Cardiac muscle cell (in vitro differentiated cells and primary cell): ENCODE measurements at regions not wholly inside any gene's neighbourhood (a gene's known extent, or its start where the extent isn't known, plus 50 kb on each side); places are given as distances from the start of the nearest gene placed in this dataset.

Experiments
- DNase-seq, 2 donors: peaks; one replicate each; pipeline versions ENCODE4 v3.0.0 to v3.0.0-alpha.2; 2010 to 2017; ENCODE audit warnings: low read depth in 1 of 2, low spot score in 1 of 2
- H3K27ac ChIP-seq: fragments of 200-600 bp; sonication (generic); 2 replicates; pipeline ENCODE4 v1.5.1; 2016
- H3K27me3 ChIP-seq: fragments of 200-600 bp; sonication (generic); 2 replicates; pipeline ENCODE4 v1.6.0; 2016; ENCODE audit warnings: control low read depth
- H3K36me3 ChIP-seq: fragments of 200-600 bp; sonication (generic); 2 replicates; pipeline ENCODE4 v1.5.1; 2016; ENCODE audit warnings: control low read depth
- H3K4me1 ChIP-seq: fragments of 200-600 bp; sonication (generic); 2 replicates; pipeline ENCODE4 v1.8.1; 2017; ENCODE audit warnings: low read depth, mild to moderate bottlenecking, mixed run types
- H3K4me3 ChIP-seq: fragments of 200-600 bp; sonication (generic); 2 replicates; pipeline ENCODE4 v1.5.1; 2016; ENCODE audit warnings: mild to moderate bottlenecking
- H3K9me3 ChIP-seq: fragments of 200-600 bp; sonication (generic); 2 replicates; pipeline ENCODE4 v1.5.1; 2017; ENCODE audit warnings: low read depth, mild to moderate bottlenecking, control low read depth
- TF ChIP-seq, protein P1 (sequence below): IDR thresholded peaks from 2 replicates; pipeline ENCODE4 v1.5.1; 2012; ENCODE audit warnings: low read depth, mild to moderate bottlenecking, low read length

DNA sequence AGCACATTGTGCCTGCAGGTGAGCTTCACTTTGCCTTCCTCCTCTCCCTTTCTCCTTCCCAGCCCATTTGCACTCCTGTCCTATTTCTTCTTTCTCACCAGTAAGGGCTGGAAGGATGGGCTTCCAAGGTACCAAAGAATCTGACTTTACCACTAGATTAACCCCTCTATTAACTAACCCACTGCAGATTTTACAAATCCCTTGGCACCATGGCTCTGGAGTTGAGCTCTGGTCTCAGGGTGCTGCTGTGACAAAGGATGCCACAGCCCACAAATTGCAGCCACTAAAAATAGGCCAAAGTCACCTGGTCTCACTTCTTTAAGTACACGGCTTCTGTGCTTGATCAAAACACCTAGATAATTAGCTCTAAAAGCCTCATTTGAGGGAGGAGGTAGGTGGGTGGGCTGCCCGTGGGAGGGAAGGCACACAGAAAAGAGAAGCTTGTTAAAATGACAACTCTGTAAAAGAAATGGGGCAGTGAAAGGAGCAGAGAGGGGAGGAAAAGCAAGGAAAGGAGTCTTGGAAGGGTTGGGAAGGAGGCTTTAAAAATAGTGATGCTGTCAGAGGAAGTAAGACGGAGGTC is 327.4 kb downstream of the DRD1 start:
- Histone ChIP-seq H3K36me3 (no peaks in the 10 kb centered on the region), H3K4me1 (peaks cover 4% of the 10 kb centered on the region), H3K27ac (no peak overlapping the region), H3K9me3 (no peaks in the 10 kb centered on the region), H3K4me3 (no peak overlapping the region), H3K27me3 (no peaks in the 10 kb centered on the region)
- DNase-seq, result no peak
- TF ChIP-seq, protein P1, sequence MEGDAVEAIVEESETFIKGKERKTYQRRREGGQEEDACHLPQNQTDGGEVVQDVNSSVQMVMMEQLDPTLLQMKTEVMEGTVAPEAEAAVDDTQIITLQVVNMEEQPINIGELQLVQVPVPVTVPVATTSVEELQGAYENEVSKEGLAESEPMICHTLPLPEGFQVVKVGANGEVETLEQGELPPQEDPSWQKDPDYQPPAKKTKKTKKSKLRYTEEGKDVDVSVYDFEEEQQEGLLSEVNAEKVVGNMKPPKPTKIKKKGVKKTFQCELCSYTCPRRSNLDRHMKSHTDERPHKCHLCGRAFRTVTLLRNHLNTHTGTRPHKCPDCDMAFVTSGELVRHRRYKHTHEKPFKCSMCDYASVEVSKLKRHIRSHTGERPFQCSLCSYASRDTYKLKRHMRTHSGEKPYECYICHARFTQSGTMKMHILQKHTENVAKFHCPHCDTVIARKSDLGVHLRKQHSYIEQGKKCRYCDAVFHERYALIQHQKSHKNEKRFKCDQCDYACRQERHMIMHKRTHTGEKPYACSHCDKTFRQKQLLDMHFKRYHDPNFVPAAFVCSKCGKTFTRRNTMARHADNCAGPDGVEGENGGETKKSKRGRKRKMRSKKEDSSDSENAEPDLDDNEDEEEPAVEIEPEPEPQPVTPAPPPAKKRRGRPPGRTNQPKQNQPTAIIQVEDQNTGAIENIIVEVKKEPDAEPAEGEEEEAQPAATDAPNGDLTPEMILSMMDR, result no peak

DNA sequence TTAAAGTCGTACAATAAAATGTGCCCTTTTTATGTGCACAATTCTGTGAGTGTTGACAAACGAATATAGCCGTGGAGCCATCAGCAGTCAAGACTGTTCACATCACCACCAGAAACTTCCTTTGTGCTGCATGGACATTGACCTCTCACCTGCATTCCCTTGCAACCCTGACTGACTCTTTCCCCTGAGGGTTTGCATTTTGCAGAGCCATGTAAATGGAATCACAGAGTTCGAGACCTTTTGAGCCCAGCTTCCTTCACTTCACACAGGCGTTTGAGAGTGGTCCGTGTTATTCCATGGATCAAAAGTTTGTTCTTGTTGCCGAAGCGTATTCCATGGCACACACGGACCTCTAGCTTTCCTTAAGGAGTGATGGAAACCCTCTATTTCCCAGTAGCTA is 328.2 kb downstream of the DRD1 start:
- TF ChIP-seq, protein P1, result no peak
- no peak for DNase-seq
- Histone ChIP-seq H3K27me3 (no peaks in the 10 kb centered on the region), H3K27ac (no peak overlapping the region), H3K4me3 (no peak overlapping the region), H3K36me3 (no peaks in the 10 kb centered on the region), H3K4me1 (peaks cover 4% of the 10 kb centered on the region), H3K9me3 (no peaks in the 10 kb centered on the region)

DNA sequence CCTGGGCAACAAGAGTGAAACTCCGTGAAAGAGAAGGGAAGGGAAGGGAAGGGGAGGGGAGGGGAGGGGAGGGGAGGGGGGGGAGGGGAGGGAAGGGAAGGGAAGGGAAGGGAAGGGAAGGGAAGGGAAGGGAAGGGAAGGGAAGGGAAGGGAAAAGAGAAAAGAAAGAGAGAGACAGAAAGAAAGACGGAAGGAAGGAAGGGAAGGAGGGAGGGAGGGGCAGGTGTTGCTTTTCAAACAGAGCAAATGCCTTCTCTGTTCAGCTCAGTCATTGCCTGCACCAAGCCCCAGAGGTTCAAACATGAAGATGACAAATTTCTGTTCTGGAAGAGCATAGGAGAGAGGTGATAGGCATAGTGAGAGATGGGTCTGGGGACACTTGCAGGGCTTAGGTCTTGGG is 330.0 kb downstream of the DRD1 start:
- peaks cover 4% of the 10 kb centered on the region for H3K4me1 ChIP-seq
- TF ChIP-seq, protein P1, result no peak
- no peak overlapping the region for H3K4me3 ChIP-seq
- no peak for DNase-seq
- no peaks in the 10 kb centered on the region for H3K36me3 ChIP-seq
- H3K27me3 ChIP-seq, result no peaks in the 10 kb centered on the region
- H3K27ac ChIP-seq, result no peak overlapping the region
- no peaks in the 10 kb centered on the region for H3K9me3 ChIP-seq

DNA sequence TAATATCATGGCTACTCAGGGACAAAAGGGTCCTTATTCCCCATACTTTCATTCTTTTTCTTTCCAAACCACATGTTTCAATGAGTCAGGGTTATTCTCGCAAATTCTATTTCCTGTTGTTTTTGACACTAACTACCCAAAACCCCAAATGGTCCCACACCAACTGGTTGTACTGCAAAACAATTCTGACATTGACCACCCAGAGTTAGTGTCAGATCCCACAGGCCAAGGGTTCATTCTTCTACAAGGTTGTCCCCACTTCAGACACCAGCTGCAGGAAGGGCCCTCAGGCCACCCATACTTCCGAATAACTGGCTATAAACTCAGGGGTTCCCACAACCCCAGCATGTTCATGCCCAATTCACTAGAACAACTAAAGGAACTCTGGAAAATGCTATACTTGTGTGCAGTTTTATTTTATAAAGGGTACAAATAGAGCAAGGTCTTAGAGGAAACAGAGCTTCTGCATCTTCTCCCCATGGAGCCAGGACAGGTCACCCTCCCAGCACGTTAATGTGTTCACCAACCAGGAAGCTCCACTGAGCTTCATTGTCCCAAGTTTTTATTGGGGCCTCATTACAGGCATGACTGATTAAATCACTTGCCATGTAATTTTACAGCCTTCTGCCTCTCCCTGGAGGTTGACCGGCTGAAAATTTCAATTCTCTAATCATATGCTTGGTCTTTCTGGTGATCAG is 334.8 kb downstream of the DRD1 start:
- Histone ChIP-seq H3K4me1 (no peaks in the 10 kb centered on the region), H3K27ac (no peak overlapping the region), H3K36me3 (no peaks in the 10 kb centered on the region), H3K9me3 (no peaks in the 10 kb centered on the region), H3K27me3 (no peaks in the 10 kb centered on the region), H3K4me3 (no peak overlapping the region)
- TF ChIP-seq, protein P1, result no peak
- no peak for DNase-seq

DNA sequence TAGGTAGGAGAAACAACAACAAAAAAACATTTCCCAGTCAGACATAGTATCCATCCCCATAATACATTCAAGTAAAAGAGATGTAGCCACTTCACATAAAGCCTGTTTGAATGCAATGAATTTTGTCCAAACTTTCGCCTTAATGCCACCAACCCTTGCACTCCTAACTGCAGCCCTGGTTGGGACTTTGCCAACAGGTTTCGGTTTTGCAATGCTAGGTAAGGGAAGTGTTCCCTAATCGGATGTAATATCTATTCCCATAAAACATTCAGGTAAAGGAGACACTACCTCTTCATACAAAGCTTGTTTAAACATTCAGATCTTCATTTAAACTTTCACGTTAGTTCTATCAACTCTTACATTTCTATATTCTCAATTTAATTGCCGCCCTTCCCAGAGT is 336.1 kb downstream of the DRD1 start:
- H3K36me3 ChIP-seq, result no peaks in the 10 kb centered on the region
- H3K4me3 ChIP-seq, result no peak overlapping the region
- H3K4me1 ChIP-seq, result no peaks in the 10 kb centered on the region
- H3K27ac ChIP-seq, result no peak overlapping the region
- H3K27me3 ChIP-seq, result no peaks in the 10 kb centered on the region
- no peak for DNase-seq
- TF ChIP-seq, protein P1, result no peak
- no peaks in the 10 kb centered on the region for H3K9me3 ChIP-seq
